GM12878 (cell line): ENCODE measurements at regions not wholly inside any gene's neighbourhood (a gene's known extent, or its start where the extent isn't known, plus 50 kb on each side); places are given as distances from the start of the nearest gene placed in this dataset.

Source experiments
- ATAC-seq: fragments of 200-7000 bp; cut with Tn5 transposase; 3 replicates; pipeline ENCODE4 v1.9.1; 2020; ENCODE audit warnings: mild to moderate bottlenecking, moderate library complexity
- BruUV-seq: library from RNA; stranded (reverse); fragments of 400-500 nt; replicated peaks from 2 replicates; lab custom pipeline; 2021; lab: Mats Ljungman, UMichigan
- CTCF ChIA-PET: fragments of 300-600 bp; sonication (Branson Sonifier 250); formaldehyde crosslinking; extraction: SDS; loops from one replicate; lab custom pipeline; 2021; ENCODE audit warnings: inconsistent platforms; lab: Yijun Ruan, JAX
- POLR2A ChIA-PET: fragments of 350-600 bp; formaldehyde crosslinking; extraction: SDS; loops from one replicate; lab custom pipeline; 2021; ENCODE audit warnings: inconsistent platforms; lab: Charles Lee
- RAD21 ChIA-PET: fragments of 300-600 bp; sonication (Branson Sonifier 250); formaldehyde crosslinking; loops from one replicate; lab custom pipeline; 2023; ENCODE audit warnings: antibody characterized with exemption; ENCODE audit not compliant: unreplicated experiment; lab: Charles Lee
- SMC1A ChIA-PET: fragments of 300-600 bp; sonication (Branson Sonifier 250); formaldehyde crosslinking; loops from one replicate; lab custom pipeline; 2023; ENCODE audit not compliant: unreplicated experiment, uncharacterized antibody; lab: Charles Lee
- DNase-seq: peaks from one replicate; pipeline ENCODE4 v3.0.0-alpha.2; 2011; ENCODE audit warnings: low read depth, low spot score
- FAIRE-seq: peaks from 3 replicates; lab custom pipeline; 2011; peaks lifted over from hg19 to GRCh38; lab: Jason Lieb, UNC
- H2AFZ ChIP-seq: 2 replicates; pipeline ENCODE4 v1.6.0; 2011; ENCODE audit warnings: low read depth, low read length, control low read depth; ENCODE audit not compliant: control insufficient read depth
- H3K27ac ChIP-seq: 2 replicates; pipeline ENCODE4 v1.5.1; 2011; ENCODE audit warnings: control low read depth; ENCODE audit not compliant: control insufficient read depth, insufficient read depth
- H3K27me3 ChIP-seq, 2 experiments: replicated peaks in 1 of 2; 2 replicates each; pipeline versions ENCODE4 v1.6.0 to v1.6.1; 2011; ENCODE audit warnings: low read length in 1 of 2; ENCODE audit not compliant: control insufficient read depth in 2 of 2, insufficient read depth in 2 of 2
- H3K36me3 ChIP-seq, 2 experiments: 2 replicates each; pipeline ENCODE4 v1.5.1; 2011; ENCODE audit warnings: low read length in 1 of 2; ENCODE audit not compliant: control insufficient read depth in 2 of 2, insufficient read depth in 2 of 2
- H3K4me1 ChIP-seq: 2 replicates; pipeline ENCODE4 v1.6.1; 2011; ENCODE audit warnings: mild to moderate bottlenecking, low read length, moderate library complexity, mixed read lengths; ENCODE audit not compliant: control insufficient read depth, insufficient read depth
- H3K4me2 ChIP-seq: 2 replicates; pipeline ENCODE4 v1.6.0; 2011; ENCODE audit warnings: control low read depth; ENCODE audit not compliant: control insufficient read depth, insufficient read depth
- H3K4me3 ChIP-seq: fragments of 200-600 bp; sonication (generic); 2 replicates; pipeline ENCODE4 v1.5.1; 2016
- H3K79me2 ChIP-seq: 2 replicates; pipeline ENCODE4 v1.6.0; 2011; ENCODE audit warnings: low read length; ENCODE audit not compliant: control insufficient read depth, insufficient read depth
- H3K9ac ChIP-seq: 2 replicates; pipeline ENCODE4 v1.8.0; 2011; ENCODE audit warnings: low read length, control low read depth, mixed read lengths; ENCODE audit not compliant: control insufficient read depth, insufficient read depth
- H3K9me3 ChIP-seq: replicated peaks from 3 replicates; pipeline ENCODE4 v1.5.1; 2011; ENCODE audit warnings: mild to moderate bottlenecking, low read length; ENCODE audit not compliant: control insufficient read depth, insufficient read depth
- H4K20me1 ChIP-seq: 2 replicates; pipeline ENCODE4 v1.6.0; 2011; ENCODE audit not compliant: control insufficient read depth, insufficient read depth
- BRCA1 ChIP-seq: IDR thresholded peaks from 2 replicates; pipeline ENCODE4 v1.6.1; 2011; ENCODE audit warnings: low read depth, low read length, improper control_type of control experiment
- CBFB ChIP-seq: IDR thresholded peaks from 2 replicates; pipeline ENCODE4 v1.6.1; 2016; ENCODE audit warnings: antibody characterized with exemption, low read depth
- CHD2 ChIP-seq: IDR thresholded peaks from 2 replicates; pipeline ENCODE4 v1.6.1; 2011; ENCODE audit warnings: low read depth, low read length, improper control_type of control experiment, borderline replicate concordance
- EED ChIP-seq: sonication (generic); IDR thresholded peaks from 2 replicates; pipeline ENCODE4 v1.6.1; 2016; ENCODE audit warnings: antibody characterized with exemption, low read depth
- FOS ChIP-seq: IDR thresholded peaks from 3 replicates; pipeline ENCODE4 v1.6.1; 2011; ENCODE audit warnings: borderline replicate concordance; ENCODE audit not compliant: insufficient read length; ENCODE audit errors: extremely low read depth
- HDAC2 ChIP-seq: fragments of 200-600 bp; sonication (generic); IDR thresholded peaks from 2 replicates; pipeline ENCODE4 v1.6.1; 2017
- HDGF ChIP-seq: fragments of 450-650 bp; IDR thresholded peaks from 2 replicates; pipeline ENCODE4 v1.6.1; 2016; ENCODE audit warnings: antibody characterized with exemption
- MXI1 ChIP-seq: fragments of 150-350 bp; IDR thresholded peaks from 2 replicates; pipeline ENCODE4 v1.6.1; 2011; ENCODE audit warnings: low read depth, mild to moderate bottlenecking, inconsistent platforms, low read length, improper control_type of control experiment
- MYC ChIP-seq: IDR thresholded peaks from 2 replicates; pipeline ENCODE4 v1.6.1; 2011; ENCODE audit warnings: mild to moderate bottlenecking, low read length, moderate library complexity, inconsistent platforms; ENCODE audit not compliant: insufficient read depth, insufficient replicate concordance, insufficient read length, severe bottlenecking
- NR2C1 ChIP-seq: fragments of 450-650 bp; IDR thresholded peaks from 2 replicates; pipeline ENCODE4 v1.6.1; 2017; ENCODE audit warnings: antibody characterized with exemption, mild to moderate bottlenecking, moderate library complexity
- NR2F1 ChIP-seq: fragments of 450-650 bp; conservative IDR thresholded peaks from 2 replicates; pipeline ENCODE4 v1.6.1; 2017; ENCODE audit warnings: mild to moderate bottlenecking
- POU2F2 ChIP-seq: IDR thresholded peaks from 3 replicates; pipeline ENCODE4 v1.6.1; 2011; ENCODE audit warnings: low read depth, mild to moderate bottlenecking, low read length, borderline replicate concordance
- RBBP5 ChIP-seq: fragments of 200-600 bp; sonication (generic); conservative IDR thresholded peaks from 2 replicates; pipeline ENCODE4 v1.6.1; 2016
- SIX5 ChIP-seq: IDR thresholded peaks from 2 replicates; pipeline ENCODE4 v1.6.1; 2011; ENCODE audit warnings: mild to moderate bottlenecking, low read depth, low read length, moderate library complexity; ENCODE audit not compliant: severe bottlenecking
- ZBED1 ChIP-seq: IDR thresholded peaks from 2 replicates; pipeline ENCODE4 v1.6.1; 2016; ENCODE audit warnings: borderline replicate concordance
- WGBS: methylation state at CpG from one replicate; pipeline ENCODE4 v1.1.6; 2016; ENCODE audit warnings: low lambda C conversion rate; ENCODE audit not compliant: insufficient replicate concordance, insufficient coverage; ENCODE audit errors: missing lambda C conversion rate; 5-methylcytosine and 5-hydroxymethylcytosine counted together
- in situ Hi-C: fragments of 300-500 bp; cut with MboI; formaldehyde crosslinking; loops from 9 replicates; pipeline ENCODE4 v1.14.3; 2018; ENCODE audit warnings: mixed read lengths
- intact Hi-C: fragments of 100-400 bp; cut with micrococcal nuclease; formaldehyde crosslinking; loops from one replicate; pipeline ENCODE4 v1.14.2; 2022; ENCODE audit not compliant: unreplicated experiment
- TF ChIP-seq, protein P1 (sequence below): IDR thresholded peaks from 2 replicates; pipeline ENCODE4 v1.6.1; 2012; ENCODE audit warnings: low read depth, low read length, improper control_type of control experiment
- TF ChIP-seq, protein P2 (sequence below): fragments of 450-650 bp; IDR thresholded peaks from 2 replicates; pipeline ENCODE4 v1.6.1; 2017; ENCODE audit warnings: mild to moderate bottlenecking, low read depth, inconsistent platforms; ENCODE audit not compliant: poor library complexity, severe bottlenecking
- TF ChIP-seq, protein P3 (sequence below): fragments of 450-650 bp; IDR thresholded peaks from 2 replicates; pipeline ENCODE4 v1.6.1; 2017; ENCODE audit warnings: antibody characterized with exemption, mild to moderate bottlenecking, moderate library complexity

DNA sequence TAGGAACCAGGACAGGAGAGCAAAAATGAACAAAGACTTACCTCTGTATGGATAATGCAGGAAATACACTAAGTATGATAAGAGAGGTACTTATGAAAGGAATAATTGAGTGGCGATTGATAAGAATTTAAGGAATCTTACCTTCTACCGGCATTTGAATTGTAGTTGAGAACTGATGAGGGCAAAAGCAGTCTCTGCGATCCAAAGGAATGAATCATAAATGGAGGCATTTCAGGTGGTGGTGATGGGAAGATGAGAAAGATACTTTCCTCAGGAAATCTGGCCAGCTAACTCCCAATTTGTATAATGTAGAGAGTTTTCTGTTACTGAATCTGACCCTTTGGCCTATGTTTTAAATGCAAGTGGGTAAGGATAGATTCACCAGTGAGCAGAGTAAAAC is 71.9 kb upstream of the C11orf87 start:
- no peak for TF ChIP-seq HDGF
- TF ChIP-seq POU2F2: no peak
- no peak for TF ChIP-seq FOS
- no peak for TF ChIP-seq MXI1
- no peak for TF ChIP-seq CHD2
- no peak for TF ChIP-seq CBFB
- TF ChIP-seq SIX5: no peak
- TF ChIP-seq BRCA1: no peak
- TF ChIP-seq ZBED1: no peak
- no peak for TF ChIP-seq EED
- no peak for TF ChIP-seq MYC
- TF ChIP-seq, protein P1, sequence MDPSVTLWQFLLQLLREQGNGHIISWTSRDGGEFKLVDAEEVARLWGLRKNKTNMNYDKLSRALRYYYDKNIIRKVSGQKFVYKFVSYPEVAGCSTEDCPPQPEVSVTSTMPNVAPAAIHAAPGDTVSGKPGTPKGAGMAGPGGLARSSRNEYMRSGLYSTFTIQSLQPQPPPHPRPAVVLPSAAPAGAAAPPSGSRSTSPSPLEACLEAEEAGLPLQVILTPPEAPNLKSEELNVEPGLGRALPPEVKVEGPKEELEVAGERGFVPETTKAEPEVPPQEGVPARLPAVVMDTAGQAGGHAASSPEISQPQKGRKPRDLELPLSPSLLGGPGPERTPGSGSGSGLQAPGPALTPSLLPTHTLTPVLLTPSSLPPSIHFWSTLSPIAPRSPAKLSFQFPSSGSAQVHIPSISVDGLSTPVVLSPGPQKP: no peak
- TF ChIP-seq NR2F1: no peak
- no peak for TF ChIP-seq RBBP5
- TF ChIP-seq, protein P2, sequence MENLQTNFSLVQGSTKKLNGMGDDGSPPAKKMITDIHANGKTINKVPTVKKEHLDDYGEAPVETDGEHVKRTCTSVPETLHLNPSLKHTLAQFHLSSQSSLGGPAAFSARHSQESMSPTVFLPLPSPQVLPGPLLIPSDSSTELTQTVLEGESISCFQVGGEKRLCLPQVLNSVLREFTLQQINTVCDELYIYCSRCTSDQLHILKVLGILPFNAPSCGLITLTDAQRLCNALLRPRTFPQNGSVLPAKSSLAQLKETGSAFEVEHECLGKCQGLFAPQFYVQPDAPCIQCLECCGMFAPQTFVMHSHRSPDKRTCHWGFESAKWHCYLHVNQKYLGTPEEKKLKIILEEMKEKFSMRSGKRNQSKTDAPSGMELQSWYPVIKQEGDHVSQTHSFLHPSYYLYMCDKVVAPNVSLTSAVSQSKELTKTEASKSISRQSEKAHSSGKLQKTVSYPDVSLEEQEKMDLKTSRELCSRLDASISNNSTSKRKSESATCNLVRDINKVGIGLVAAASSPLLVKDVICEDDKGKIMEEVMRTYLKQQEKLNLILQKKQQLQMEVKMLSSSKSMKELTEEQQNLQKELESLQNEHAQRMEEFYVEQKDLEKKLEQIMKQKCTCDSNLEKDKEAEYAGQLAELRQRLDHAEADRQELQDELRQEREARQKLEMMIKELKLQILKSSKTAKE: no peak
- TF ChIP-seq HDAC2: no peak
- TF ChIP-seq, protein P3, sequence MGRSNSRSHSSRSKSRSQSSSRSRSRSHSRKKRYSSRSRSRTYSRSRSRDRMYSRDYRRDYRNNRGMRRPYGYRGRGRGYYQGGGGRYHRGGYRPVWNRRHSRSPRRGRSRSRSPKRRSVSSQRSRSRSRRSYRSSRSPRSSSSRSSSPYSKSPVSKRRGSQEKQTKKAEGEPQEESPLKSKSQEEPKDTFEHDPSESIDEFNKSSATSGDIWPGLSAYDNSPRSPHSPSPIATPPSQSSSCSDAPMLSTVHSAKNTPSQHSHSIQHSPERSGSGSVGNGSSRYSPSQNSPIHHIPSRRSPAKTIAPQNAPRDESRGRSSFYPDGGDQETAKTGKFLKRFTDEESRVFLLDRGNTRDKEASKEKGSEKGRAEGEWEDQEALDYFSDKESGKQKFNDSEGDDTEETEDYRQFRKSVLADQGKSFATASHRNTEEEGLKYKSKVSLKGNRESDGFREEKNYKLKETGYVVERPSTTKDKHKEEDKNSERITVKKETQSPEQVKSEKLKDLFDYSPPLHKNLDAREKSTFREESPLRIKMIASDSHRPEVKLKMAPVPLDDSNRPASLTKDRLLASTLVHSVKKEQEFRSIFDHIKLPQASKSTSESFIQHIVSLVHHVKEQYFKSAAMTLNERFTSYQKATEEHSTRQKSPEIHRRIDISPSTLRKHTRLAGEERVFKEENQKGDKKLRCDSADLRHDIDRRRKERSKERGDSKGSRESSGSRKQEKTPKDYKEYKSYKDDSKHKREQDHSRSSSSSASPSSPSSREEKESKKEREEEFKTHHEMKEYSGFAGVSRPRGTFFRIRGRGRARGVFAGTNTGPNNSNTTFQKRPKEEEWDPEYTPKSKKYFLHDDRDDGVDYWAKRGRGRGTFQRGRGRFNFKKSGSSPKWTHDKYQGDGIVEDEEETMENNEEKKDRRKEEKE: no peak
- no peak for TF ChIP-seq NR2C1
- TF ChIP-seq, all 136 proteins: peak for 0
- Histone ChIP-seq H3K79me2 (no peaks in the 10 kb centered on the region), H3K4me2 (no peak overlapping the region), H4K20me1 (no peaks in the 10 kb centered on the region), H3K27ac (no peak overlapping the region), H3K36me3 (no peaks in the 10 kb centered on the region), H3K4me1 (no peaks in the 10 kb centered on the region), H3K4me3 (no peak overlapping the region), H3K9ac (no peak overlapping the region), H2AFZ (no peak overlapping the region), H3K9me3 (no peaks in the 10 kb centered on the region), H3K27me3 (no peaks in the 10 kb centered on the region)
- in situ Hi-C loops (no loop called here), intact Hi-C loops (no loop called here)
- 43% methylated on average over 3 of the region's 3 CpGs for WGBS
- CTCF ChIA-PET: no interaction called here
- FAIRE-seq (no peak), ATAC-seq (no peak), DNase-seq (no peak)
- POLR2A ChIA-PET: no interaction called here
- RAD21 ChIA-PET: no interaction called here
- SMC1A ChIA-PET: interaction anchor here (0.9 kb wide), 1 partner anchor 9 kb away, joined by 3 read pairs; no protein-coding TSS in a partner anchor
- no TSS peak for BruUV-seq
